ENCODE measurements at regions not wholly inside any gene's neighbourhood (a gene's known extent, or its start where the extent isn't known, plus 50 kb on each side); places are given as distances from the start of the nearest gene placed in this dataset.

DNA sequence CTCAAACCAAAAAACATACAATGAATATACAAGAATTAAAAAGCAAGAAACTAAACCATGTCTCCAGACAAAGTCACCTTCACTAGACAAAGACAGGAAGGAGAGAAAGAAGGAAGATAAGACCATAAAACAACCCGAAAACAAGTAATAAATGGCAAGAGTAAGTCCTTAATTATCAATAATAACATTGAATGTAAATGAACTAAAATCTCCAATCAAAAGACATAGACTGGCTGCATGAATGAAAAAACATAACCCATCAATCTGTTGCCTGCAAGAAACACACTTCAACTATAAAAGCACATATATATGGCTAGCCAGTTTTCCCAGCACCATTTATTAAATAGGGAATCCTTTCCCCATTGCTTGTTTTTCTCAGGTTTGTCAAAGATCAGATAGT is 100.8 kb upstream of the SAMSN1 start:
- TF ChIP-seq, protein P1, sequence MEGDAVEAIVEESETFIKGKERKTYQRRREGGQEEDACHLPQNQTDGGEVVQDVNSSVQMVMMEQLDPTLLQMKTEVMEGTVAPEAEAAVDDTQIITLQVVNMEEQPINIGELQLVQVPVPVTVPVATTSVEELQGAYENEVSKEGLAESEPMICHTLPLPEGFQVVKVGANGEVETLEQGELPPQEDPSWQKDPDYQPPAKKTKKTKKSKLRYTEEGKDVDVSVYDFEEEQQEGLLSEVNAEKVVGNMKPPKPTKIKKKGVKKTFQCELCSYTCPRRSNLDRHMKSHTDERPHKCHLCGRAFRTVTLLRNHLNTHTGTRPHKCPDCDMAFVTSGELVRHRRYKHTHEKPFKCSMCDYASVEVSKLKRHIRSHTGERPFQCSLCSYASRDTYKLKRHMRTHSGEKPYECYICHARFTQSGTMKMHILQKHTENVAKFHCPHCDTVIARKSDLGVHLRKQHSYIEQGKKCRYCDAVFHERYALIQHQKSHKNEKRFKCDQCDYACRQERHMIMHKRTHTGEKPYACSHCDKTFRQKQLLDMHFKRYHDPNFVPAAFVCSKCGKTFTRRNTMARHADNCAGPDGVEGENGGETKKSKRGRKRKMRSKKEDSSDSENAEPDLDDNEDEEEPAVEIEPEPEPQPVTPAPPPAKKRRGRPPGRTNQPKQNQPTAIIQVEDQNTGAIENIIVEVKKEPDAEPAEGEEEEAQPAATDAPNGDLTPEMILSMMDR (conservative IDR thresholded peaks at IDR 0.05; ENCODE audit: low read length), result no peak
- TF ChIP-seq EZH2phosphoT487 (IDR thresholded peaks at IDR 0.05; ENCODE audit: borderline replicate concordance, low read depth, low read length), result no peak
